ENCODE measurements at regions not wholly inside any gene's neighbourhood (a gene's known extent, or its start where the extent isn't known, plus 50 kb on each side); places are given as distances from the start of the nearest gene placed in this dataset.

DNA sequence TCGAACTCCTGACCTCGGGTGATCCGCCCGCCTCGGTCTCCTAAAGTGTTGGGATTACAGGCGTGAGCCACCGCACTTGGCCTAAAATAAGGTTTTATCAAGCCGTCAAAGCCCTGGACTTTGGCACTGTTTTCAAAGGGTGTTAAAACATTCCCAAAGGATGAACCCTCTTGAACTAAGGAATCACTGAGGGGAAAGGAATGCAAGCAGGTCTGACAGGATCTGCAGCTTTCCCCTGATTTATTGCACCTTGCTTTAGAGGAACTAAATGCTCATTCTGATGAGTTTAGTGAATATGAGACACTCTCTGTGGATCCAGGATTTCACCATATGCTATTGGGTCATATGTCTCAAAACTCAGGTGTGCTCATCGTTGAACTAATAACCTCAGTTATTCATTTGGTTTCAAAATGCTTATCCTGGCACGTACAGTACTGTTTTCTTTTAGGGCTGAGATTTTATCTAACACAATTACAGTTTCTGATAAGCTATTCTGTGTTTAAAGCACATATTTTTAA is 63.0 kb upstream of the TSC22D2 start:
- no peaks in the 10 kb centered on the region for H3K9me3 ChIP-seq (ENCODE audit: insufficient read depth, low read length)
- H3K9ac ChIP-seq (ENCODE audit: low read length) = no peak overlapping the region
- no peaks in the 10 kb centered on the region for H4K20me1 ChIP-seq (ENCODE audit: low read depth, low read length)
- H3K4me3 ChIP-seq (ENCODE audit: insufficient read depth, low read length, poor library complexity, severe bottlenecking) = no peak overlapping the region
- H3K9me2 ChIP-seq (replicated peaks; ENCODE audit: insufficient read depth, low read length) = no peaks in the 10 kb centered on the region
- no peak overlapping the region for H2AFZ ChIP-seq (ENCODE audit: low read depth, low read length, severe bottlenecking)
- no peaks in the 10 kb centered on the region for H3K79me2 ChIP-seq (ENCODE audit: insufficient read depth, low read length)
- H3K4me2 ChIP-seq (ENCODE audit: low read depth, low read length, poor library complexity, severe bottlenecking) = no peak overlapping the region
- no peaks in the 10 kb centered on the region for H3K36me3 ChIP-seq (ENCODE audit: low read length)
- H3K27me3 ChIP-seq (ENCODE audit: low read length) = no peaks in the 10 kb centered on the region
- H3F3A ChIP-seq (ENCODE audit: insufficient read depth) = no peaks in the 10 kb centered on the region
- TF ChIP-seq CTCF (IDR thresholded peaks at IDR 0.05; ENCODE audit: insufficient read depth, low read length, poor library complexity, severe bottlenecking) (no peak), EZH2phosphoT487 (conservative IDR thresholded peaks at IDR 0.05; ENCODE audit: low read length) (no peak)
- no peak overlapping the region for H3K27ac ChIP-seq (ENCODE audit: low read depth, low read length)

DNA sequence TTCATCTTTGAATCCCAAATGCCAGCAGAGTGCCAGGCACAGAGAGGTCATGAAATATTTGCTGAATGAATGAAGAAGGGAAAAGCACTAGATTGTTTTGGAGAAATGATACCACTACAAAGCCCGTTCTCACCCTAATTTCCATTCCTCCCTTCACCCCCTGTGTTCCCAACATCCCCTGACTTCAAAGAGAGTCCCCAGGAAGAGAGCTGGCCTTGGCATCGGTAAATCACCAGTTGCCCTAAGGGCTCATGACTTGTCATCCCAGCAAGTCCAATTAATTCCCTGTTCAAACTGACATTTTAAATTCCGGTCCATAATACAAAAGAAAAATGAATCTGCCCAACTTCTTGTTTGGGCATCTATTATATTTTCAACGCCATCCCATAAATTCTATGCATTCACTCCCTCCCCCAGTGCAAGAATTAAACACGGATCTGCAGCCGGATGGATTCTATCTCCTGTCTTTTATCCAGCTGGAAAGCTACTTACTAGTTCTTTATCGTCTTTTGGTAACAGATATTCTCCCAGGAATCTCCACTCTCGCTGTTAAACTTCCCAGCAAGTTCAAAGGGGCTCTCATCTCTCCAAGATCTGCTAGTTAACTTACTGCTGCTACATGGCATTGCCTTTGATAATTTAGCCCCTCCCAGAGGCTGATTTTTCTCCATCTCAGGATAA is 63.9 kb upstream of the TSC22D2 start:
- Histone ChIP-seq H3K4me2 (ENCODE audit: low read depth, low read length, poor library complexity, severe bottlenecking) (no peak overlapping the region), H4K20me1 (ENCODE audit: low read depth, low read length) (no peaks in the 10 kb centered on the region), H2AFZ (ENCODE audit: low read depth, low read length, severe bottlenecking) (no peak overlapping the region), H3K9ac (ENCODE audit: low read length) (no peak overlapping the region), H3K27ac (ENCODE audit: low read depth, low read length) (no peak overlapping the region), H3F3A (ENCODE audit: insufficient read depth) (no peaks in the 10 kb centered on the region), H3K36me3 (ENCODE audit: low read length) (no peaks in the 10 kb centered on the region), H3K9me2 (replicated peaks; ENCODE audit: insufficient read depth, low read length) (no peaks in the 10 kb centered on the region), H3K9me3 (ENCODE audit: insufficient read depth, low read length) (no peaks in the 10 kb centered on the region), H3K79me2 (ENCODE audit: insufficient read depth, low read length) (no peaks in the 10 kb centered on the region), H3K27me3 (ENCODE audit: low read length) (no peaks in the 10 kb centered on the region), H3K4me3 (ENCODE audit: insufficient read depth, low read length, poor library complexity, severe bottlenecking) (no peak overlapping the region)
- TF ChIP-seq CTCF (IDR thresholded peaks at IDR 0.05; ENCODE audit: insufficient read depth, low read length, poor library complexity, severe bottlenecking) (no peak), EZH2phosphoT487 (conservative IDR thresholded peaks at IDR 0.05; ENCODE audit: low read length) (no peak)

DNA sequence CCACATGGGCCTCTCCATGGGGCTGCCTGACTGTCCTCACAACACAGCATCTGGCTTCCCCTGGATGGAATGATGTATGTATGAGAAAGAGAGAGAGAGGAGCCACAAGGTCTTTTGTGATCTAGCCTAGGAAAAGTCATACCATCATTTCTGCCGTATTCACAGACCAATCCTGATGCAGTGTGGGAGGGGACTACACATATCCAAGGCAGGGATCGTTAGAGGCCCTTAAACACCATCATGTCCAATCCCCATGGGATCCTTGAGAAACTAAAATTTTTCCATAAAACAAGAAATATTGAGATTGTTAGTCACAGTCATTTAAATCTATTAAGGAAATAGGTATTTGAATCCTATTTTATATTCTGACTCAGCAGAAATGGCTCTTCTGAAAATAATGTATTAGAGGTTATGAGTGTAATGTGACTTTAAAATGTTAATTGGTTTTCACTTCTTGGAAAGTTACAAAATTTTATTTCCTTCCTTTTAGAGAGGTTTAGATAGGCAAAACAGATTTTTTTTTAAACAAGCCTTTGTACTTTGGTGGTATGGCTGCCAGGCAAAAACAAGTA is 65.1 kb upstream of the TSC22D2 start:
- Histone ChIP-seq H4K20me1 (ENCODE audit: low read depth, low read length) (no peaks in the 10 kb centered on the region), H3K9ac (ENCODE audit: low read length) (no peak overlapping the region), H3F3A (ENCODE audit: insufficient read depth) (no peaks in the 10 kb centered on the region), H3K79me2 (ENCODE audit: insufficient read depth, low read length) (no peaks in the 10 kb centered on the region), H3K27ac (ENCODE audit: low read depth, low read length) (no peak overlapping the region), H3K9me3 (ENCODE audit: insufficient read depth, low read length) (no peaks in the 10 kb centered on the region), H3K9me2 (replicated peaks; ENCODE audit: insufficient read depth, low read length) (no peaks in the 10 kb centered on the region), H3K4me2 (ENCODE audit: low read depth, low read length, poor library complexity, severe bottlenecking) (no peak overlapping the region), H2AFZ (ENCODE audit: low read depth, low read length, severe bottlenecking) (no peak overlapping the region), H3K27me3 (ENCODE audit: low read length) (no peaks in the 10 kb centered on the region), H3K36me3 (ENCODE audit: low read length) (no peaks in the 10 kb centered on the region), H3K4me3 (ENCODE audit: insufficient read depth, low read length, poor library complexity, severe bottlenecking) (no peak overlapping the region)
- no peak for TF ChIP-seq CTCF (IDR thresholded peaks at IDR 0.05; ENCODE audit: insufficient read depth, low read length, poor library complexity, severe bottlenecking)
- TF ChIP-seq EZH2phosphoT487 (conservative IDR thresholded peaks at IDR 0.05; ENCODE audit: low read length) = no peak
